Thymus (tissue), 11 donors: ENCODE measurements at regions not wholly inside any gene's neighbourhood (a gene's known extent, or its start where the extent isn't known, plus 50 kb on each side); places are given as distances from the start of the nearest gene placed in this dataset.

Source experiments
- DNase-seq, 9 donors: peaks; one replicate each; pipeline ENCODE4 v3.0.0-alpha.2; 2013; ENCODE audit warnings: low spot score in 9 of 9, low read depth in 6 of 9, missing footprints in 1 of 9
- H3K27ac ChIP-seq, 2 donors: one replicate each; pipeline ENCODE4 v1.5.1; 2013; ENCODE audit warnings: control low read depth in 1 of 2, low read depth in 1 of 2, low read length in 1 of 2, mild to moderate bottlenecking in 1 of 2, moderate library complexity in 1 of 2
- H3K27me3 ChIP-seq, 2 donors: one replicate each; pipeline ENCODE4 v1.5.1; 2013; ENCODE audit warnings: low read length in 1 of 2; ENCODE audit not compliant: control insufficient read depth in 2 of 2, insufficient read depth in 1 of 2
- H3K36me3 ChIP-seq, 2 donors: one replicate each; pipeline ENCODE4 v1.5.1; 2013; ENCODE audit warnings: low read length in 1 of 2, mild to moderate bottlenecking in 1 of 2, moderate library complexity in 1 of 2; ENCODE audit not compliant: control insufficient read depth in 2 of 2, insufficient read depth in 2 of 2
- H3K4me1 ChIP-seq, 2 donors: one replicate each; pipeline ENCODE4 v1.5.1; 2013; ENCODE audit warnings: low read length in 2 of 2; ENCODE audit not compliant: control insufficient read depth in 2 of 2, insufficient read depth in 2 of 2
- H3K4me3 ChIP-seq, 2 donors: one replicate each; pipeline ENCODE4 v1.5.1; 2013; ENCODE audit warnings: low read length in 2 of 2, control low read depth in 1 of 2, mild to moderate bottlenecking in 1 of 2
- H3K9me3 ChIP-seq, 2 donors: one replicate each; pipeline ENCODE4 v1.5.1; 2013; ENCODE audit warnings: low read length in 1 of 2, mild to moderate bottlenecking in 1 of 2; ENCODE audit not compliant: control insufficient read depth in 2 of 2, insufficient read depth in 1 of 2
- WGBS: extraction: QIAGEN DNeasy Blood & Tissue Kit; methylation state at CpG from one replicate; pipeline ENCODE4 v1.1.7; 2013; 5-methylcytosine and 5-hydroxymethylcytosine counted together
- donor health status: healthy.

DNA sequence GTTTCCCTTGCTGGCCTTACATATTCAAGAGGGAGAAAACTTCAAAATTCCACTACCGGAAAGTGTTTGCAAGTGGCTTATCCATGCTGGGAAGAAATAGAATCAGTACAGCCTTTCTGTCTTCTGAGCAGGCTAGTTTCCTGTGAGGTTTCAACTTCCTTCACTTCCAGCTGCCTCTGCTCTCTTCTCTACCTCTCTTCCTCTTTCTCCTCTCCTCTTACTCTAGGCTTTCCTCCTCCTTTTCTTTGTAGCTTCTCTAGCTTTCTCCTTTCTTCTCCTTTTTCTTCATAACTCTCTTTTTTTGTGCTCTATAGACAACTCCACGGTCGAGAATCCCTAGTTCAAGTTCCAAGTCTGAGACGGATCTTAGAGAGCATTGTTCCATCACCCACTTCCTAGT, 421.8 kb downstream of the ETS1 start:
- H3K4me3 ChIP-seq = no peak overlapping the region
- no peaks in the 10 kb centered on the region for H3K27me3 ChIP-seq
- no peaks in the 10 kb centered on the region for H3K36me3 ChIP-seq
- WGBS = 53% methylated on average over 4 of the region's 4 CpGs
- H3K9me3 ChIP-seq = no peaks in the 10 kb centered on the region
- H3K4me1 ChIP-seq = peaks cover 0 to 4% of the 10 kb centered on the region in 2 donors
- no peak for DNase-seq
- no peak overlapping the region for H3K27ac ChIP-seq

GRCh38 chr11:128164080-128164741, 423.1 kb downstream of the ETS1 start:
- Histone ChIP-seq H3K9me3 (no peaks in the 10 kb centered on the region), H3K4me3 (no peak overlapping the region), H3K36me3 (no peaks in the 10 kb centered on the region), H3K27me3 (no peaks in the 10 kb centered on the region), H3K27ac (no peak overlapping the region), H3K4me1 (peaks cover 0 to 4% of the 10 kb centered on the region in 2 donors)
- no peak for DNase-seq
- 94% methylated on average over 6 of the region's 6 CpGs for WGBS

- DNase-seq = no peak
- Histone ChIP-seq H3K9me3 (no peaks in the 10 kb centered on the region), H3K36me3 (no peaks in the 10 kb centered on the region), H3K27ac (no peak overlapping the region), H3K4me1 (peaks cover 0 to 4% of the 10 kb centered on the region in 2 donors), H3K4me3 (no peak overlapping the region), H3K27me3 (no peaks in the 10 kb centered on the region)
- WGBS = 93% methylated on average over 1 of the region's 1 CpG
Measured at GRCh38 chr11:128161994-128162393, 425.4 kb downstream of the ETS1 start.

- Histone ChIP-seq H3K9me3 (no peaks in the 10 kb centered on the region), H3K27ac (no peak overlapping the region), H3K27me3 (no peaks in the 10 kb centered on the region), H3K4me1 (peaks cover 0 to 4% of the 10 kb centered on the region in 2 donors), H3K36me3 (no peaks in the 10 kb centered on the region), H3K4me3 (no peak overlapping the region)
- 86% methylated on average over 1 of the region's 1 CpG for WGBS
- no peak for DNase-seq
Measured at GRCh38 chr11:128161436-128161835, 425.9 kb downstream of the ETS1 start.

GRCh38 chr11:128158860-128159259, 428.5 kb downstream of the ETS1 start:
- Histone ChIP-seq H3K9me3 (no peaks in the 10 kb centered on the region), H3K4me3 (no peak overlapping the region), H3K27ac (no peak overlapping the region), H3K36me3 (no peaks in the 10 kb centered on the region), H3K27me3 (no peaks in the 10 kb centered on the region), H3K4me1 (no peaks in the 10 kb centered on the region)
- no peak for DNase-seq
- 96% methylated on average over 4 of the region's 4 CpGs for WGBS

DNA sequence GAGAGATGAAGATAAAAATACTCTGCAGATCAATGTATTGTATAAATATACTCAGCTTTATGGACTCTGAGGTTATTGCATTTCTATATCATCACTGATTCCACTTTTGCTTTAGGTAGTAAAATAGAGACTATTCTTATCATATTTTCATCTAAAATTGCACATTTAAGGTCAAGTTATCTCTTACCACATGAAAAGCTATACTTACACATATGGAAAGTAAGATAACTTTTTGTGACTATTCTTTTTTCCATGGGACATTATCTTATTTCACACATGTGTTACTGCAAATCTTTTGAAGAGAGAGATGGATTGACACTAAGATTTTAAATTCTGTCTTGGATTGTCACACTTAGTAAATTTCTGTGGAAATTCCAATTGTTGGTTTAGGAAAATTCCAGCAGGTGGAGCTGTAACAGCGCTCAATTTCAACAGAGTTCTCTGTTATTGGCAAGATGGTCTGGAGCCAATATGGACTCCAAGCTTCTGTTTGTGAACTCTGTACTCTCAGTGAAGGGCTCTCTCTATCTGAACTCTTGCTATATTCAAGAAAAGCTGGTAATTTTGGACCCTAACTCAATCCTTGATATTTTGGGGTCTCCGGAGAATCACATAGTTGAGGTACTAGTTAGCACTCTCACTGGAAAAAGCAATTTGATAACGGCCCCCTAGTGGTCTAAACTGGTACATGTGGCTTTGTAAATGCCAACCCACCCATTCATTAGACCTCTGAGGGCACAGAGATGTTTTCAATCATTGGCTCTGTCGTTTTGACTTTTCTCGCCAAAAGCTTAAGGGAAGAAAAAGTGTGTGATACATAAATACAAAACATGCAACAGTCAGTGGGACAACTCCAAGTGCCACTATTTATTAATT, 429.7 kb downstream of the ETS1 start:
- WGBS = 18% methylated on average over 5 of the region's 5 CpGs
- no peaks in the 10 kb centered on the region for H3K4me1 ChIP-seq

DNA sequence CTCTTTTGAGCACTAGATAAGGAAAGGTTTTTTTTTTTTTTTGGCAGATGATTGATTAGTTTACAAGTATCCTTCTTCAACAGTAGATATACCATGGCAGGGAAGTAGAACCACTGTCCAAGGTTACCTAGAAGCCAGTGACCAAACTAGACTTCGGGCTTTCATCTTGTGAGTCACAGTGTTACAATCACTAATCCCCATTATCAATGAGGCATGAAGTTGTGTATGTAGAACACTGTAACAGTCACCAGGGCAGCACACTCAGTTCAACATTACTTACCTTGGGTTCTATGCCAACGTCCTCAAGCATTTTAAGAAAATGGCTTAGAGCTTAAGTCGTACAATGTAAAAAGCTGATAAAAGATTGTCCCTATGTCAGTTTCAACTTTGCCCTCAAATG, 430.9 kb downstream of the ETS1 start:
- H3K9me3 ChIP-seq = no peaks in the 10 kb centered on the region
- no peak overlapping the region for H3K27ac ChIP-seq
- no peaks in the 10 kb centered on the region for H3K4me1 ChIP-seq
- WGBS = 93% methylated on average over 3 of the region's 3 CpGs
- no peak for DNase-seq
- no peaks in the 10 kb centered on the region for H3K27me3 ChIP-seq
- no peaks in the 10 kb centered on the region for H3K36me3 ChIP-seq
- H3K4me3 ChIP-seq = no peak overlapping the region

More for the DNA sequence above, 429.7 kb downstream of the ETS1 start:
- peak; percentile 50 to 90 (median 81) for DNase-seq
- no peaks in the 10 kb centered on the region for H3K27me3 ChIP-seq
- H3K4me3 ChIP-seq = peak overlapping the region in 1 of 2 donors; percentile 18
- no peak overlapping the region for H3K27ac ChIP-seq
- no peaks in the 10 kb centered on the region for H3K36me3 ChIP-seq
- H3K9me3 ChIP-seq = no peaks in the 10 kb centered on the region

DNA sequence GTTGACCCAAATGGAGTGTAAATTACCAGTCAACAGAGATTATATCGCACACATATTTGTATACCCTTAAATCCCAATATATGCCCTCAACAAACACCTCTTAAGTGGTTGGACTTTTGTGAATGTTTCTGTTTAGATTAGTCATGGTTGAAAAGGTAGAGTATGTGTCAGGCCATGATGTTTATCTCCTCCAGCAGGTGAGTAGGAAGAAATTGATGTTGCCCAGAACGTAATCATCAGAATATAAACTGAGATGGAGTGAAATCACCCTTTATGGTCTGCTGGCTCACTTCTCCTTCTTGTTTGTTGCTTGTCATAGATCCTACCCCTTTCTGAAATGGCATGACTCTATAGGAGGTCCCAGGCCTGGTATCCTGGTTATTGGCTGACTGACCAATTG, 431.8 kb downstream of the ETS1 start:
- Histone ChIP-seq H3K9me3 (no peaks in the 10 kb centered on the region), H3K36me3 (no peaks in the 10 kb centered on the region), H3K27ac (no peak overlapping the region), H3K4me1 (no peaks in the 10 kb centered on the region), H3K27me3 (no peaks in the 10 kb centered on the region), H3K4me3 (no peak overlapping the region)
- 99% methylated on average over 2 of the region's 2 CpGs for WGBS
- DNase-seq = no peak

DNA sequence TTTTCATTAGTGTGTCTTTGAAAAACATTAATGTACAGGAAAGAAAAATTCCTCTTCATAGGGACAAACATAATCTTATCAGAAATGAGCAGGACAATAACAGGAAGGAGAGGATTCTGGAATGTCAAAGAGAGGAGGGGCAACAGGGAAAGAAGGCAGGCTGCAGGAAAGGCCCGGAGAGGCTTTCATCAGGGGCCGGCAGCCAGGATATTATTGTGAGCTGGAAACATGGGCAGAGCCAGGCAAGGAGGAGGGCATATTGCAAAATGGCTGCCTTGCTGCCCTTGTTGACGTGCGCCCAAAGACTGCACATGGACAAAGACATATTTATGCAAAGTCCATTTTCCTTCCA, 433.7 kb downstream of the ETS1 start:
- no peak for DNase-seq
- WGBS = 98% methylated on average over 4 of the region's 4 CpGs
- Histone ChIP-seq H3K4me3 (no peak overlapping the region), H3K27me3 (no peaks in the 10 kb centered on the region), H3K36me3 (no peaks in the 10 kb centered on the region), H3K27ac (no peak overlapping the region), H3K9me3 (no peaks in the 10 kb centered on the region), H3K4me1 (no peaks in the 10 kb centered on the region)
